WTC11 (cell line): ENCODE measurements at regions not wholly inside any gene's neighbourhood (a gene's known extent, or its start where the extent isn't known, plus 50 kb on each side); places are given as distances from the start of the nearest gene placed in this dataset.

Experiments
- E2F4 ChIP-seq: sonication (generic); formaldehyde crosslinking; IDR thresholded peaks from 2 replicates; pipeline ENCODE4 v1.8.1; 2022; ENCODE audit warnings: low read depth, mild to moderate bottlenecking, moderate library complexity, missing genetic modification reagents, borderline replicate concordance
- GTF2I ChIP-seq: fragments of 250-450 bp; sonication (Bioruptor Pico); conservative IDR thresholded peaks from 2 replicates; pipeline ENCODE4 v1.4.0; 2021; ENCODE audit warnings: mild to moderate bottlenecking
- NR3C1 ChIP-seq: sonication (generic); formaldehyde crosslinking; conservative IDR thresholded peaks from 2 replicates; pipeline ENCODE4 v1.8.1; 2023; ENCODE audit warnings: low read depth, mild to moderate bottlenecking, missing genetic modification reagents
- SP1 ChIP-seq: sonication (generic); formaldehyde crosslinking; conservative IDR thresholded peaks from 2 replicates; pipeline ENCODE4 v1.8.1; 2022; ENCODE audit warnings: missing genetic modification reagents
- TEAD4 ChIP-seq: sonication (generic); formaldehyde crosslinking; IDR thresholded peaks from 2 replicates; pipeline ENCODE4 v1.8.0; 2022; ENCODE audit warnings: mild to moderate bottlenecking, missing genetic modification reagents
- ZNF263 ChIP-seq: sonication (generic); formaldehyde crosslinking; IDR thresholded peaks from 2 replicates; pipeline ENCODE4 v1.8.1; 2022; ENCODE audit warnings: low read depth, mild to moderate bottlenecking, moderate library complexity, missing genetic modification reagents
- ZNF281 ChIP-seq: sonication (generic); formaldehyde crosslinking; IDR thresholded peaks from 2 replicates; pipeline ENCODE4 v1.8.0; 2023; ENCODE audit warnings: mild to moderate bottlenecking, missing genetic modification reagents
- TF ChIP-seq, protein P1 (sequence below): fragments of 200-600 bp; IDR thresholded peaks from 2 replicates; pipeline ENCODE4 v1.8.0; 2022; ENCODE audit warnings: antibody characterized with exemption
- TF ChIP-seq, protein P2 (sequence below): sonication (generic); formaldehyde crosslinking; IDR thresholded peaks from 2 replicates; pipeline ENCODE4 v1.8.1; 2022; ENCODE audit warnings: low read depth, missing genetic modification reagents, borderline replicate concordance
- TF ChIP-seq, protein P3 (sequence below): sonication (generic); formaldehyde crosslinking; conservative IDR thresholded peaks from 2 replicates; pipeline ENCODE4 v1.8.1; 2023; ENCODE audit warnings: mild to moderate bottlenecking, low read depth, missing genetic modification reagents, moderate library complexity
- TF ChIP-seq, protein P4 (sequence below): sonication (generic); formaldehyde crosslinking; IDR thresholded peaks from 2 replicates; pipeline ENCODE4 v1.8.1; 2023; ENCODE audit warnings: mild to moderate bottlenecking, missing genetic modification reagents, moderate library complexity

- TF ChIP-seq, protein P1, sequence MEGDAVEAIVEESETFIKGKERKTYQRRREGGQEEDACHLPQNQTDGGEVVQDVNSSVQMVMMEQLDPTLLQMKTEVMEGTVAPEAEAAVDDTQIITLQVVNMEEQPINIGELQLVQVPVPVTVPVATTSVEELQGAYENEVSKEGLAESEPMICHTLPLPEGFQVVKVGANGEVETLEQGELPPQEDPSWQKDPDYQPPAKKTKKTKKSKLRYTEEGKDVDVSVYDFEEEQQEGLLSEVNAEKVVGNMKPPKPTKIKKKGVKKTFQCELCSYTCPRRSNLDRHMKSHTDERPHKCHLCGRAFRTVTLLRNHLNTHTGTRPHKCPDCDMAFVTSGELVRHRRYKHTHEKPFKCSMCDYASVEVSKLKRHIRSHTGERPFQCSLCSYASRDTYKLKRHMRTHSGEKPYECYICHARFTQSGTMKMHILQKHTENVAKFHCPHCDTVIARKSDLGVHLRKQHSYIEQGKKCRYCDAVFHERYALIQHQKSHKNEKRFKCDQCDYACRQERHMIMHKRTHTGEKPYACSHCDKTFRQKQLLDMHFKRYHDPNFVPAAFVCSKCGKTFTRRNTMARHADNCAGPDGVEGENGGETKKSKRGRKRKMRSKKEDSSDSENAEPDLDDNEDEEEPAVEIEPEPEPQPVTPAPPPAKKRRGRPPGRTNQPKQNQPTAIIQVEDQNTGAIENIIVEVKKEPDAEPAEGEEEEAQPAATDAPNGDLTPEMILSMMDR = no peak
- TF ChIP-seq SP1 (CRISPR knock-in tag) (no peak), TEAD4 (CRISPR knock-in tag) (no peak), ZNF263 (no peak), ZNF281 (no peak), NR3C1 (CRISPR knock-in tag) (no peak), E2F4 (CRISPR knock-in tag) (no peak), GTF2I (CRISPR knock-in tag) (no peak)
- TF ChIP-seq, protein P2, sequence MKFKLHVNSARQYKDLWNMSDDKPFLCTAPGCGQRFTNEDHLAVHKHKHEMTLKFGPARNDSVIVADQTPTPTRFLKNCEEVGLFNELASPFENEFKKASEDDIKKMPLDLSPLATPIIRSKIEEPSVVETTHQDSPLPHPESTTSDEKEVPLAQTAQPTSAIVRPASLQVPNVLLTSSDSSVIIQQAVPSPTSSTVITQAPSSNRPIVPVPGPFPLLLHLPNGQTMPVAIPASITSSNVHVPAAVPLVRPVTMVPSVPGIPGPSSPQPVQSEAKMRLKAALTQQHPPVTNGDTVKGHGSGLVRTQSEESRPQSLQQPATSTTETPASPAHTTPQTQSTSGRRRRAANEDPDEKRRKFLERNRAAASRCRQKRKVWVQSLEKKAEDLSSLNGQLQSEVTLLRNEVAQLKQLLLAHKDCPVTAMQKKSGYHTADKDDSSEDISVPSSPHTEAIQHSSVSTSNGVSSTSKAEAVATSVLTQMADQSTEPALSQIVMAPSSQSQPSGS = no peak
- TF ChIP-seq, protein P3, sequence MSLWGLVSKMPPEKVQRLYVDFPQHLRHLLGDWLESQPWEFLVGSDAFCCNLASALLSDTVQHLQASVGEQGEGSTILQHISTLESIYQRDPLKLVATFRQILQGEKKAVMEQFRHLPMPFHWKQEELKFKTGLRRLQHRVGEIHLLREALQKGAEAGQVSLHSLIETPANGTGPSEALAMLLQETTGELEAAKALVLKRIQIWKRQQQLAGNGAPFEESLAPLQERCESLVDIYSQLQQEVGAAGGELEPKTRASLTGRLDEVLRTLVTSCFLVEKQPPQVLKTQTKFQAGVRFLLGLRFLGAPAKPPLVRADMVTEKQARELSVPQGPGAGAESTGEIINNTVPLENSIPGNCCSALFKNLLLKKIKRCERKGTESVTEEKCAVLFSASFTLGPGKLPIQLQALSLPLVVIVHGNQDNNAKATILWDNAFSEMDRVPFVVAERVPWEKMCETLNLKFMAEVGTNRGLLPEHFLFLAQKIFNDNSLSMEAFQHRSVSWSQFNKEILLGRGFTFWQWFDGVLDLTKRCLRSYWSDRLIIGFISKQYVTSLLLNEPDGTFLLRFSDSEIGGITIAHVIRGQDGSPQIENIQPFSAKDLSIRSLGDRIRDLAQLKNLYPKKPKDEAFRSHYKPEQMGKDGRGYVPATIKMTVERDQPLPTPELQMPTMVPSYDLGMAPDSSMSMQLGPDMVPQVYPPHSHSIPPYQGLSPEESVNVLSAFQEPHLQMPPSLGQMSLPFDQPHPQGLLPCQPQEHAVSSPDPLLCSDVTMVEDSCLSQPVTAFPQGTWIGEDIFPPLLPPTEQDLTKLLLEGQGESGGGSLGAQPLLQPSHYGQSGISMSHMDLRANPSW (CRISPR knock-in tag) = no peak
- TF ChIP-seq, protein P4, sequence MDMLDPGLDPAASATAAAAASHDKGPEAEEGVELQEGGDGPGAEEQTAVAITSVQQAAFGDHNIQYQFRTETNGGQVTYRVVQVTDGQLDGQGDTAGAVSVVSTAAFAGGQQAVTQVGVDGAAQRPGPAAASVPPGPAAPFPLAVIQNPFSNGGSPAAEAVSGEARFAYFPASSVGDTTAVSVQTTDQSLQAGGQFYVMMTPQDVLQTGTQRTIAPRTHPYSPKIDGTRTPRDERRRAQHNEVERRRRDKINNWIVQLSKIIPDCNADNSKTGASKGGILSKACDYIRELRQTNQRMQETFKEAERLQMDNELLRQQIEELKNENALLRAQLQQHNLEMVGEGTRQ (CRISPR knock-in tag) = no peak
Measured at GRCh38 chr2:172680436-172681068, 55.1 kb upstream of the RAPGEF4 start.
